ENCODE measurements at regions not wholly inside any gene's neighbourhood (a gene's known extent, or its start where the extent isn't known, plus 50 kb on each side); places are given as distances from the start of the nearest gene placed in this dataset.
A peak's percentile ranks its signal among the peaks of the same experiment; 100 is the strongest.

DNA sequence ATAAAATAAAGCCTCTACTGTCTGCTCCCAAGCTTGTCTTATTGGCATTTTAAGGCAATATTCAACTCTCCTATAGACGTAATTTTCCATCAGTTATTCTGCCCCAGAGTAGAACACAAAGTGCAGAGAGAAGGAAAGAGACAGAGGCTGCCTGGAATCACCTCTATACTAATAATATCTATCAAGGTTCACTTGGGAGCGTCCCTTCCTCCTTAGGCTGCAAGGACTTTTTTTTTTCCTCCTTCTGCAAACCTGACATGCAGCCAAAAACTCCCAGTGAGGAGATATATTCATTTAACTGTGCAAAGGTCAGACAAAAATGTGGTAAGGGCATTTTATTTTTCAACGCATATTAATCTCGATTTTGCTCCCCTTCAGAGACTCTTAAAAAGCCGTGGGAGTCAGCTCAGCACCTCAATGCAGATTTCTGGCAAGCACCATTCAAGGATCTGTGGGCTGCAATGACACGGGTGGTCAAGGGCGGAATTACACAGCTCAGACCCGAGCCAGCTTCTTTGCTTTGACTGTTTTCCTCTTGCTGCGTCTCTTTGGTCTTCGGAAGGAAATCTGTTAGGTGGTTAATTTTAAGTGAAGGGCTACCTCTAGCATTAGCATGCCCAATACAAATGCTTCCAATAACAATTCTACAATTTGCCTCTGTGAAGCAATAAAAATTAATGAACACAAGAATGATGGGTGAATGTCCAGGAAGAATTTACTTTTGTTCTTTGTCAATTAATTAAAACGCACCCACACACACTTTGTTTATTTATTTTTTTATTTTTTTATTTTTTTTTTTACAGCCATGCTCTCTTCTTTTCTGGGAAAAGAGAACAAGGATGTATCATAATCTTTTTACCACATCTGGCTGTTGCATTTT lies 587.7 kb upstream of the GRAMD2B start:
- Histone ChIP-seq H3K27me3 (no peaks in the 10 kb centered on the region), H3K9me3 (no peaks in the 10 kb centered on the region), H3K4me3 (peak overlapping the region in 2 of 4 donors; percentile 3), H3K27ac (no peak overlapping the region), H3K36me3 (no peaks in the 10 kb centered on the region), H3K4me1 (peaks cover 0 to 10% (median 3%) of the 10 kb centered on the region in 4 donors)
- intact Hi-C loops (cut with DNase I; ENCODE audit: low total_unique reads): no loop called here
- peak; percentile 39 for DNase-seq
- WGBS, 2 donors (ENCODE audit: low coverage in 1 of 2): 12 to 14% methylated on average over 10 to 11 of the region's 11 CpGs
- TF ChIP-seq EP300 (IDR thresholded peaks at IDR 0.05; ENCODE audit: low read depth): no peak
- TF ChIP-seq, protein P1, sequence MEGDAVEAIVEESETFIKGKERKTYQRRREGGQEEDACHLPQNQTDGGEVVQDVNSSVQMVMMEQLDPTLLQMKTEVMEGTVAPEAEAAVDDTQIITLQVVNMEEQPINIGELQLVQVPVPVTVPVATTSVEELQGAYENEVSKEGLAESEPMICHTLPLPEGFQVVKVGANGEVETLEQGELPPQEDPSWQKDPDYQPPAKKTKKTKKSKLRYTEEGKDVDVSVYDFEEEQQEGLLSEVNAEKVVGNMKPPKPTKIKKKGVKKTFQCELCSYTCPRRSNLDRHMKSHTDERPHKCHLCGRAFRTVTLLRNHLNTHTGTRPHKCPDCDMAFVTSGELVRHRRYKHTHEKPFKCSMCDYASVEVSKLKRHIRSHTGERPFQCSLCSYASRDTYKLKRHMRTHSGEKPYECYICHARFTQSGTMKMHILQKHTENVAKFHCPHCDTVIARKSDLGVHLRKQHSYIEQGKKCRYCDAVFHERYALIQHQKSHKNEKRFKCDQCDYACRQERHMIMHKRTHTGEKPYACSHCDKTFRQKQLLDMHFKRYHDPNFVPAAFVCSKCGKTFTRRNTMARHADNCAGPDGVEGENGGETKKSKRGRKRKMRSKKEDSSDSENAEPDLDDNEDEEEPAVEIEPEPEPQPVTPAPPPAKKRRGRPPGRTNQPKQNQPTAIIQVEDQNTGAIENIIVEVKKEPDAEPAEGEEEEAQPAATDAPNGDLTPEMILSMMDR (IDR thresholded peaks at IDR 0.05): peak; percentile 68 to 80 (median 74)
- in situ Hi-C loops (cut with MboI; ENCODE audit: low pct_ligation_motif_present in 1 of 4, low pct_unique_long_range_greater_than_20kb in 1 of 4, low sequenced_read_pairs in 3 of 4): no loop called here

DNA sequence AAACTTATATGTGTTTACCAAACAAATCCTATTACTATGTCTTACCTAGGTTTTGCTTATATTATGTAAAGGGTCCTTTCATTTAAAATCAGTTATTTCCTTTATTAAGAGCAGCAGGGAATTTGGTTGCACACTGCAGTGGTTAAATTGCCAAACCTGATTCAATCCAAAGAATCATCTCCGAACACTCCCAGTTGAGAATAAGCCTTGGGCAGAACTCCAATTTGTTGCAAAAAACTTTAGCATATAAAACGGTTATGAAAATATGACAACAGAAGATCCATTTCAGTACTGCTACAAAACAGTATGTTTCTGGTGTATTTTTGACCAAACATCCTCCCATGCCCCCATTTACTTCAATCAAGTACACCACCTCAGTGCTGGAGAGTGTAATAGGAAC lies 587.0 kb upstream of the GRAMD2B start:
- WGBS, 2 donors (ENCODE audit: low coverage in 1 of 2): 80 to 82% methylated on average over 2 of the region's 2 CpGs
- Histone ChIP-seq H3K4me1 (peaks cover 0 to 10% (median 3%) of the 10 kb centered on the region in 4 donors), H3K36me3 (no peaks in the 10 kb centered on the region), H3K4me3 (no peak overlapping the region), H3K27me3 (no peaks in the 10 kb centered on the region), H3K9me3 (no peaks in the 10 kb centered on the region), H3K27ac (no peak overlapping the region)
- no peak for TF ChIP-seq POLR2A (IDR thresholded peaks at IDR 0.05)
- TF ChIP-seq EP300 (IDR thresholded peaks at IDR 0.05; ENCODE audit: low read depth): no peak
- no peak for TF ChIP-seq POLR2AphosphoS5 (IDR thresholded peaks at IDR 0.05)
- TF ChIP-seq, protein P1 (IDR thresholded peaks at IDR 0.05): no peak
- no peak for DNase-seq
- in situ Hi-C loops (cut with MboI; ENCODE audit: low pct_ligation_motif_present in 1 of 4, low pct_unique_long_range_greater_than_20kb in 1 of 4, low sequenced_read_pairs in 3 of 4): no loop called here
- intact Hi-C loops (cut with DNase I; ENCODE audit: low total_unique reads): no loop called here

DNA sequence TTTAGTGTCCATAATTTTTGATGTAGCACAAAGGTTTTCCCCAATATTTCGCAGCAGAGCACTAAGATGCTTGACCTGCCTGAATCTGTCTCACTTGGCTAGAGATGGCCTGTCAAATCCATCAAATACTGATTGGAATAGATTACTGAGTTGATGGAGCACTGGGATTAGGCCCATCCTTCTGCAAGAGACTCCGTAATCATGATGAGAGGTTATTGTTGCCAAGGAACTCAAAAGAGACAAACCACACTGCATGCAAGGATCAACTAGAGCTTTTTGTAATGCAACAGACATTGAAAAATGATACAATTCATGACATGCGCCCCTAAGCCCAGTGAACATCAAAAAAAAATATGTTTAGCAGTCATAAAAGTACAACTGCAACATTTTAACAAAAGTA lies 585.3 kb upstream of the GRAMD2B start:
- H3K27ac ChIP-seq: no peak overlapping the region
- intact Hi-C loops (cut with DNase I; ENCODE audit: low total_unique reads) (no loop called here), in situ Hi-C loops (cut with MboI; ENCODE audit: low pct_ligation_motif_present in 1 of 4, low pct_unique_long_range_greater_than_20kb in 1 of 4, low sequenced_read_pairs in 3 of 4) (no loop called here)
- 73 to 86% methylated on average over 2 to 3 of the region's 3 CpGs for WGBS, 2 donors (ENCODE audit: low coverage in 1 of 2)
- no peaks in the 10 kb centered on the region for H3K27me3 ChIP-seq
- no peak for TF ChIP-seq EP300 (IDR thresholded peaks at IDR 0.05; ENCODE audit: low read depth)
- no peak for TF ChIP-seq POLR2A (IDR thresholded peaks at IDR 0.05)
- no peak for TF ChIP-seq POLR2AphosphoS5 (IDR thresholded peaks at IDR 0.05)
- TF ChIP-seq, protein P1 (IDR thresholded peaks at IDR 0.05): no peak
- H3K9me3 ChIP-seq: no peaks in the 10 kb centered on the region
- H3K4me3 ChIP-seq: no peak overlapping the region
- H3K36me3 ChIP-seq: no peaks in the 10 kb centered on the region
- peaks cover 0 to 10% (median 3%) of the 10 kb centered on the region in 4 donors for H3K4me1 ChIP-seq
- DNase-seq: no peak

DNA sequence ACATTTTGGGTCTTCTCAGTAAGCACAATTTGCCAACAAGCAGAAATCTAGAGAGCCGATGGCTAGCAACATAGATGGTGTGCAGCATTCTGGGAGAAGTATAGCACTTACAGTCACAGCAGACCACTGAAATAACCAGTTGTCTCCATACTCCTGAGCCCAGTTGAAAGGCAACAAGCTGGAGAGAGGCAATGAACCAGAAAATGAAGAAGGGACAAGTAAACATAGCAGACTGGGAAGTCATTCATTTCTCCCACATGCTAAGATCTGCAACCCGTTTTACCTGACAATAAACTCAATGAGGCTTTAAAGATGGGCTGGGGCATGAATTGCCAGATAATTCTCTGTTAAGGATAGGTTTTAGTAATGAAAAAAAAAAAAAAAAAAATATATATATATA lies 575.6 kb upstream of the GRAMD2B start:
- intact Hi-C loops (cut with DNase I; ENCODE audit: low total_unique reads): no loop called here
- Histone ChIP-seq H3K36me3 (no peaks in the 10 kb centered on the region), H3K4me3 (no peak overlapping the region), H3K27ac (no peak overlapping the region), H3K4me1 (no peaks in the 10 kb centered on the region), H3K27me3 (no peaks in the 10 kb centered on the region), H3K9me3 (no peaks in the 10 kb centered on the region)
- TF ChIP-seq, protein P1 (IDR thresholded peaks at IDR 0.05): no peak
- TF ChIP-seq EP300 (IDR thresholded peaks at IDR 0.05; ENCODE audit: low read depth) (no peak), POLR2A (IDR thresholded peaks at IDR 0.05) (no peak), POLR2AphosphoS5 (IDR thresholded peaks at IDR 0.05) (no peak)
- DNase-seq: no peak
- 88% methylated on average over 2 of the region's 2 CpGs for WGBS, 2 donors (ENCODE audit: low coverage in 1 of 2)
- in situ Hi-C loops (cut with MboI; ENCODE audit: low pct_ligation_motif_present in 1 of 4, low pct_unique_long_range_greater_than_20kb in 1 of 4, low sequenced_read_pairs in 3 of 4): no loop called here
